CD4-positive, alpha-beta T cell (primary cell): ENCODE measurements at regions not wholly inside any gene's neighbourhood (a gene's known extent, or its start where the extent isn't known, plus 50 kb on each side); places are given as distances from the start of the nearest gene placed in this dataset.

ENCODE experiments used
- ATAC-seq: fragments of 200-7000 bp; cut with Tn5 transposase; one replicate; pipeline ENCODE4 v1.10.0; 2022; ENCODE audit warnings: mild to moderate bottlenecking; ENCODE audit not compliant: poor library complexity
- CTCF ChIA-PET: fragments of 350-600 bp; sonication (Branson Sonifier 250); formaldehyde crosslinking; loops from one replicate; lab custom pipeline; 2021; ENCODE audit warnings: antibody characterized with exemption, inconsistent platforms; lab: Charles Lee
- POLR2A ChIA-PET: fragments of 350-600 bp; sonication (Branson Sonifier 250); formaldehyde crosslinking; loops from one replicate; lab custom pipeline; 2021; ENCODE audit warnings: antibody characterized with exemption, inconsistent platforms; lab: Charles Lee
- DNase-seq, 14 experiments: peaks; one replicate each; pipeline ENCODE4 v3.0.0-alpha.2; 2013 to 2020; ENCODE audit warnings: mixed read lengths in 2 of 14
- H3K27ac ChIP-seq, 2 donors: one replicate each; pipeline versions ENCODE4 v1.5.1 to v1.7.0; 2013; ENCODE audit warnings: low read length in 2 of 2, low read depth in 1 of 2, mild to moderate bottlenecking in 1 of 2
- H3K27me3 ChIP-seq, 2 experiments: 1 replicate in 1 of 2; 2 replicates in 1 of 2; pipeline versions ENCODE4 v1.6.1 to v1.7.0; 2013; ENCODE audit warnings: low read length in 2 of 2, control low read depth in 1 of 2, mild to moderate bottlenecking in 1 of 2, moderate library complexity in 1 of 2; ENCODE audit not compliant: insufficient read depth in 2 of 2, control insufficient read depth in 1 of 2
- H3K36me3 ChIP-seq: one replicate; pipeline ENCODE4 v1.6.1; 2013; ENCODE audit warnings: low read length, control low read depth; ENCODE audit not compliant: insufficient read depth
- H3K4me1 ChIP-seq: one replicate; pipeline ENCODE4 v1.6.1; 2013; ENCODE audit warnings: low read length, control low read depth; ENCODE audit not compliant: insufficient read depth
- H3K4me3 ChIP-seq: one replicate; pipeline ENCODE4 v1.5.1; 2013; ENCODE audit warnings: mild to moderate bottlenecking, low read length, moderate library complexity
- H3K9me3 ChIP-seq, 2 experiments: 1 replicate in 1 of 2; 2 replicates in 1 of 2; pipeline versions ENCODE4 v1.6.1 to v1.7.0; 2013; ENCODE audit warnings: low read length in 2 of 2, mild to moderate bottlenecking in 2 of 2, control low read depth in 1 of 2, moderate library complexity in 1 of 2; ENCODE audit not compliant: control insufficient read depth in 1 of 2, insufficient read depth in 1 of 2
- H3K27ac Mint-ChIP-seq: one replicate; pipeline ENCODE4 v1.8.0; 2020; ENCODE audit warnings: mixed read lengths
- H3K27me3 Mint-ChIP-seq: one replicate; pipeline ENCODE4 v1.8.0; 2021; ENCODE audit warnings: mixed read lengths
- H3K36me3 Mint-ChIP-seq: one replicate; pipeline ENCODE4 v1.8.0; 2021; ENCODE audit warnings: low read depth, mixed read lengths
- H3K4me1 Mint-ChIP-seq: one replicate; pipeline ENCODE4 v1.8.0; 2021; ENCODE audit warnings: low read depth, mixed read lengths
- H3K4me3 Mint-ChIP-seq: one replicate; pipeline ENCODE4 v1.8.0; 2020; ENCODE audit warnings: mild to moderate bottlenecking, mixed read lengths
- H3K9me3 Mint-ChIP-seq: one replicate; pipeline ENCODE4 v1.8.0; 2020; ENCODE audit warnings: mixed read lengths
- intact Hi-C, 2 experiments: fragments of 100-400 bp; cut with DNase I in 1 of 2; cut with micrococcal nuclease in 1 of 2; formaldehyde crosslinking; loops; one replicate each; pipeline versions ENCODE4 v1.15.1 to v1.9.0; 2023 to 2025; cut with DNase I, micrococcal nuclease
- TF ChIP-seq, protein P1 (sequence below): fragments of 200-600 bp; IDR thresholded peaks from one replicate; pipeline ENCODE4 v1.8.0; 2022; ENCODE audit warnings: antibody characterized with exemption, mild to moderate bottlenecking

GRCh38 chr22:47308886-47309285, 546.4 kb downstream of the TBC1D22A start:
- H3K27me3 Mint-ChIP-seq = peaks cover 9% of the 10 kb centered on the region
- Histone ChIP-seq H3K27me3 (no peaks in the 10 kb centered on the region), H3K36me3 (no peaks in the 10 kb centered on the region), H3K9me3 (peaks cover 0 to 3% of the 10 kb centered on the region in 2 experiments), H3K4me3 (no peak overlapping the region), H3K27ac (no peak overlapping the region), H3K4me1 (no peaks in the 10 kb centered on the region)
- CTCF ChIA-PET = no interaction called here
- no peak overlapping the region for H3K4me3 Mint-ChIP-seq
- ATAC-seq = no peak
- POLR2A ChIA-PET = no interaction called here
- no peak overlapping the region for H3K27ac Mint-ChIP-seq
- intact Hi-C loops = no loop called here
- TF ChIP-seq, protein P1, sequence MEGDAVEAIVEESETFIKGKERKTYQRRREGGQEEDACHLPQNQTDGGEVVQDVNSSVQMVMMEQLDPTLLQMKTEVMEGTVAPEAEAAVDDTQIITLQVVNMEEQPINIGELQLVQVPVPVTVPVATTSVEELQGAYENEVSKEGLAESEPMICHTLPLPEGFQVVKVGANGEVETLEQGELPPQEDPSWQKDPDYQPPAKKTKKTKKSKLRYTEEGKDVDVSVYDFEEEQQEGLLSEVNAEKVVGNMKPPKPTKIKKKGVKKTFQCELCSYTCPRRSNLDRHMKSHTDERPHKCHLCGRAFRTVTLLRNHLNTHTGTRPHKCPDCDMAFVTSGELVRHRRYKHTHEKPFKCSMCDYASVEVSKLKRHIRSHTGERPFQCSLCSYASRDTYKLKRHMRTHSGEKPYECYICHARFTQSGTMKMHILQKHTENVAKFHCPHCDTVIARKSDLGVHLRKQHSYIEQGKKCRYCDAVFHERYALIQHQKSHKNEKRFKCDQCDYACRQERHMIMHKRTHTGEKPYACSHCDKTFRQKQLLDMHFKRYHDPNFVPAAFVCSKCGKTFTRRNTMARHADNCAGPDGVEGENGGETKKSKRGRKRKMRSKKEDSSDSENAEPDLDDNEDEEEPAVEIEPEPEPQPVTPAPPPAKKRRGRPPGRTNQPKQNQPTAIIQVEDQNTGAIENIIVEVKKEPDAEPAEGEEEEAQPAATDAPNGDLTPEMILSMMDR = no peak
- H3K4me1 Mint-ChIP-seq = no peaks in the 10 kb centered on the region
- DNase-seq = no peak
- H3K9me3 Mint-ChIP-seq = peaks cover 11% of the 10 kb centered on the region
- no peaks in the 10 kb centered on the region for H3K36me3 Mint-ChIP-seq

- TF ChIP-seq, protein P1 = no peak
- POLR2A ChIA-PET = no interaction called here
- H3K36me3 ChIP-seq = no peaks in the 10 kb centered on the region
- CTCF ChIA-PET = no interaction called here
- ATAC-seq (no peak), DNase-seq (no peak)
- peaks cover 9% of the 10 kb centered on the region for H3K27me3 Mint-ChIP-seq
- no peaks in the 10 kb centered on the region for H3K4me1 Mint-ChIP-seq
- no peak overlapping the region for H3K27ac Mint-ChIP-seq
- no peaks in the 10 kb centered on the region for H3K27me3 ChIP-seq
- no peak overlapping the region for H3K4me3 Mint-ChIP-seq
- H3K27ac ChIP-seq = no peak overlapping the region
- H3K9me3 Mint-ChIP-seq = peaks cover 7% of the 10 kb centered on the region
- H3K4me3 ChIP-seq = no peak overlapping the region
- peaks cover 0 to 3% of the 10 kb centered on the region in 2 experiments for H3K9me3 ChIP-seq
- H3K36me3 Mint-ChIP-seq = no peaks in the 10 kb centered on the region
- no peaks in the 10 kb centered on the region for H3K4me1 ChIP-seq
- intact Hi-C loops = no loop called here
Observed at GRCh38 chr22:47307822-47308221, 545.4 kb downstream of the TBC1D22A start.

- no peak for DNase-seq
- Histone ChIP-seq H3K4me1 (no peaks in the 10 kb centered on the region), H3K27me3 (no peaks in the 10 kb centered on the region), H3K27ac (no peak overlapping the region), H3K4me3 (no peak overlapping the region), H3K9me3 (peaks cover 0 to 3% of the 10 kb centered on the region in 2 experiments), H3K36me3 (no peaks in the 10 kb centered on the region)
- no peak for ATAC-seq
- Mint-ChIP-seq H3K4me3 (no peak overlapping the region), H3K27me3 (peaks cover 8% of the 10 kb centered on the region), H3K9me3 (peaks cover 6% of the 10 kb centered on the region), H3K27ac (no peak overlapping the region), H3K4me1 (no peaks in the 10 kb centered on the region), H3K36me3 (no peaks in the 10 kb centered on the region)
- ChIA-PET CTCF (interaction anchor here (0.7 kb wide), 1 partner anchor 13 kb away, joined by 3 read pairs; no protein-coding TSS in a partner anchor), POLR2A (no interaction called here)
- intact Hi-C loops = no loop called here
- TF ChIP-seq, protein P1 = no peak
Observed at GRCh38 chr22:47307326-47307725, 544.9 kb downstream of the TBC1D22A start.
